ENCODE measurements at regions not wholly inside any gene's neighbourhood (a gene's known extent, or its start where the extent isn't known, plus 50 kb on each side); places are given as distances from the start of the nearest gene placed in this dataset.

- TF ChIP-seq CTCF (IDR thresholded peaks at IDR 0.05) (no peak), POLR2A (IDR thresholded peaks at IDR 0.05) (no peak)
These were observed 232.1 kb upstream of the SEL1L start for GRCh38 chr14:81765651-81766275.
